HG03139 (cell line): ENCODE measurements at regions not wholly inside any gene's neighbourhood (a gene's known extent, or its start where the extent isn't known, plus 50 kb on each side); places are given as distances from the start of the nearest gene placed in this dataset.

Experiments used
- ATAC-seq: cut with Tn5 transposase; IDR thresholded peaks from one replicate; pipeline ENCODE4 v1.9.1; 2021; ENCODE audit not compliant: unreplicated experiment

- no peak for ATAC-seq
These were observed 125.7 kb upstream of the GADD45A start for GRCh38 chr1:67559222-67559700.

DNA sequence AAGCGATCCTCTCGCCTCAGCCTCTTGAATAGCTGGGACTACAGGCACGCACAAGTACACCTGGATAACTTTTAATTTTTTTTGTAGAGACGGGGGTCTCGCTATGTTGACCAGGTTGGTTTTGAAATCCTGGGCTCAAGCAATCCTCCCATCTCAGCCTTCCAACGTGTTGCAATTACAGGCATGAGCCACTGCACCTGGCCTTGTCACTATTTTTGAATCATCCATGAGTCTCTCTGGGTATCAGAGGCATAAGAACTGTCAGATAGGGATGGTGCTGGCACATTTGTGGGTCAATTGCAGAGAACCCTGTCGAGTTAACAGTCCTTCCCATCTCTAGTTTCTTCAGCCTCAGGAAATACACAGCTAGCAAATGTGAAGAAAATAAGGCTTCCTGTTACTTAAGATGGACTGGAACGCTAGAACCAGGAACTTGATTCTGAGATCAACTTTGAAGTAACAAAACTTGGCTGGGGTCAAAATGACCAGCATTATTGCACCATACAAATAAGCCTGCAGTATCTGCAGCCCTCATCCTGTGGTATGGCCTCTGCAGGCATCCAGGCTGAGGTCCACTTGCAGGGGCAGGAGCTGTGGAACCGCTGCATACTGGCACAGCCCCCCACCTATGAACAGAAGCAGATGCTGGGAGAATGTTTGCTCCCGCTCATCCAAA is 124.3 kb upstream of the GADD45A start:
- ATAC-seq: no peak

DNA sequence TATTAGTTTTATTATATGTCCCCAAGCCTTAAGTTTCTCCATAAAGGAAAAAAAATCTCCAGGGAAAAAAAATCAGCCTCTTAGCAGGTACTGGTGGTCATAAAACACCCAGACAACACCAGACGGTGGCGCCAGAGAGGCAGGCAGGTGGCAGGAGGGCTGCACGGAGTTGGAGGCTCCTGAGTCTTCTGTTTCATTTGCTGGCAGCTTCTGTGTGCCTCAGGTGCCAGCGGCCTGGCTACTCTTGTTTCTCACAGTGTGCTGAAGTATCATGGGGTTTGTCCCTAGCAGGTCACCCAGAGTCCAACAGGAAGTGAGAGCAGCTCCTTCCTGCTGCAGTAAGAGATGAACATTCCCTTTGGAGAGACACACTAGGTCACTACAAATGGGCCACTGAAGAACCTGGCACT is 123.3 kb upstream of the GADD45A start:
- peak; percentile 94 for ATAC-seq

- no peak for ATAC-seq
These were observed 121.3 kb upstream of the GADD45A start for GRCh38 chr1:67563684-67564083.

- no peak for ATAC-seq
These were observed 120.8 kb upstream of the GADD45A start for GRCh38 chr1:67564193-67564592.

DNA sequence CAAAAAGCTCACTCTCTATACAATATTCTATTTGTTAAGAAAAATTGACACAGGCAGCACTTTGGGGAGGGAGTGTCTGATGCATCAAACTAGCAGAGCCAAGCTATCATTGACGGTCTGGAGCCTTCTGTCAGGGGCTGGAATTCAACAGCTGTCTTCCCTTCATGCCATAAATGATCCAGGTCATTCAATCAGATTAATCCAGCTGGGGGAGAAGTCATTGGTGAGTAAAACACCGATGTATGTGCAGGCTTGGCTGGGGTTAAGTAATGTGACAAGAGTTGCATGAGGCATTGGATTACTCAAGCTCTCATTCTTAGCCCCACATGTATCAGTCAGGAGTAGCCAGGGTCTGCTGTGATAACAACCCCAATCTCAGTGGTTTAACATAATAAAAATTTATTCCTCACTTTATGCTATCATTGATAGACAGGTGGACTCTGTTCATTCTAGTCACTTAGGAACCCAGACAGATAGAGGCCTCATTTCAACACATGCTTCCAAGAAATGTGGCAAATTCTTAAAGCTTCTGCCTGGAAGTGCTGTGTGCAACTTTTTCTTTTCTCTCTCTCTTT is 118.1 kb upstream of the GADD45A start:
- no peak for ATAC-seq

GRCh38 chr1:67570486-67571143 is 114.4 kb upstream of the GADD45A start:
- no peak for ATAC-seq

- ATAC-seq: no peak
These were observed 113.6 kb upstream of the GADD45A start for GRCh38 chr1:67571406-67571805.

- ATAC-seq: no peak
These were observed 113.0 kb upstream of the GADD45A start for GRCh38 chr1:67571901-67572593.

- no peak for ATAC-seq
These were observed 112.3 kb upstream of the GADD45A start for GRCh38 chr1:67572594-67573221.

GRCh38 chr1:67573311-67573872 is 111.6 kb upstream of the GADD45A start:
- no peak for ATAC-seq

DNA sequence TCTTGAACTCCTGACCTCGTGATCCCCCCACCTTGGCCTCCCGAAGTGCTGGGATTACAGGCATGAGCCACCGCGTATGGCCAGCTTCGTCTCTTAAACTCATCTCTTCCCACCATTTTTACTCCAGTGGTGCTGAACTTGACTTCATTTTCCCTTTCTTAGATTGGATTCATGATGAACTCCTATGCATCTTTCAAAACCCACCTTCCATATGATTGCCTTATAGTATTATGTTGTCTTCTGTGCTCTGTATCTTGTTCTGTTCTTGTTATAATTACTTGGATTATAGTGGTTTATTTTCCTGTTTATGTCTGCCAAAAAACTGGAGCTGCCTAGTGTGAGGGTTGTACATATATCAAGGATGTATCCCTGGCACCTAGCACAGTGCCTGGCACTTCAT is 110.8 kb upstream of the GADD45A start:
- ATAC-seq: no peak

DNA sequence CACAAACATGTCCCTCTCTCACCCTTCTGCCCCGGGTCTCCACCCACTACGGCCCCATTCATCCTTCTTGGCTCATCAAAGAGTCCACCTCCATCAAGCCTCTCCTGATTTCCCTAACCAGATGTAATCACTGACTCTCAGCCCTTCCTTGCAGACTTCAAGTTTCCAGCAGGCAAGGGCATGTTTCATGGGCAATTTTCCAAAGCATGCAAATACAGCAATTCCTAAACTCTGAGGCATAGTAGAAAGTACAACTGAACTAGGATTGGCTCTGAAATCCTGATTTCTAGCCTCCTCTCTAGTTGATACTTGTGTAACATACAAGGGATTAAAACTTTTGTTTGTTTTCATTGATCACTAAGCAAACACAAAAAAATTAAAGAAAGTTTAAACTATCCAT is 109.1 kb upstream of the GADD45A start:
- no peak for ATAC-seq

GRCh38 chr1:67576474-67576873 is 108.5 kb upstream of the GADD45A start:
- no peak for ATAC-seq

DNA sequence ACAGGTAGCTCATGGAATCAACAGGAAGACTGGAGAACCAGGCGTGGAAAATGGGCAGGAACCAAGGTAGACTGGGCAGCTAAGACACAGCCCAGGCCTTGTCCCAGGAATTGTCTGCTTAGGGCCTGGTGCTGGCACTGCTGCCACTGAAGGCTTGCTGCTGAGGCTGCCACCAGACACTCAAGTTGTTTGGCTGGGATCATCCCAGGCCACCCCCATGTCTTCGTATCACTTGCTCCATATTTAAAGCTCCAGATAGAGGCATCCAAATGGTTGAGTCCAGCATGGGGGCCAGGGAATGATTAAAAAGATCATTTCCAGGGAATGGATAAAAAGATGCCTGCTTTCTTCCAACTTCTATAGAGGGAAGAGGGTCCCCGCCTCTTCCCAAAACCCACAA is 107.4 kb upstream of the GADD45A start:
- no peak for ATAC-seq

- ATAC-seq: no peak
These were observed 106.5 kb upstream of the GADD45A start for GRCh38 chr1:67578397-67579020.

- no peak for ATAC-seq
These were observed 105.2 kb upstream of the GADD45A start for GRCh38 chr1:67579623-67580394.

GRCh38 chr1:67580691-67581403 is 104.2 kb upstream of the GADD45A start:
- no peak for ATAC-seq
